ENCODE measurements at regions not wholly inside any gene's neighbourhood (a gene's known extent, or its start where the extent isn't known, plus 50 kb on each side); places are given as distances from the start of the nearest gene placed in this dataset.

GRCh38 chr3:72137865-72138861 lies 353.2 kb upstream of the PROK2 start:
- DNase-seq (ENCODE audit: low read depth in 4 of 4, low spot score in 3 of 4), result no peak

- no peak for DNase-seq (ENCODE audit: low read depth in 4 of 4, low spot score in 3 of 4)
Measured at GRCh38 chr3:72135636-72136035, 350.7 kb upstream of the PROK2 start.

DNA sequence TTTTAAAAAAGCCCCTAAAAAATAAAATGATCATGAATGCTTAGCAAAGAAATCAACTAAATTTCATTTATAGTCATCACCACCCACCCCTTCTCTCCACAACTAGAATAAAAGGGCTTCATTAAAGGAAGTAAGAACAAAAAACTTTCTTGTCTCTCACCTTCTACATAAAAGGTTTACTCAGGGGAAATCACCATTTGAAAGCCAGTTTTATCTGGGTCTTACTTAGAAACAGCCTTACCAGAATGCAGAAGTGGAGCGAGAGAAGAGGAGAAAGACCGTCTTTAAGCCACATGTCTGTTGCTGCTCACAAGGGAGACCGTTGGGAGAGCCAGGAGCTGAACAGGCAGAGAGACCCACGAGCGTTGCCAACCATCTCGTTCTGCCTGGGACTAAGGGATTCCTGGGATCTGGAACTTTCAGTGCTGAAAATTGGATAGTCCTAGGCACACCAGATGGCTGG lies 350.1 kb upstream of the PROK2 start:
- DNase-seq (ENCODE audit: low read depth in 4 of 4, low spot score in 3 of 4), result no peak

DNA sequence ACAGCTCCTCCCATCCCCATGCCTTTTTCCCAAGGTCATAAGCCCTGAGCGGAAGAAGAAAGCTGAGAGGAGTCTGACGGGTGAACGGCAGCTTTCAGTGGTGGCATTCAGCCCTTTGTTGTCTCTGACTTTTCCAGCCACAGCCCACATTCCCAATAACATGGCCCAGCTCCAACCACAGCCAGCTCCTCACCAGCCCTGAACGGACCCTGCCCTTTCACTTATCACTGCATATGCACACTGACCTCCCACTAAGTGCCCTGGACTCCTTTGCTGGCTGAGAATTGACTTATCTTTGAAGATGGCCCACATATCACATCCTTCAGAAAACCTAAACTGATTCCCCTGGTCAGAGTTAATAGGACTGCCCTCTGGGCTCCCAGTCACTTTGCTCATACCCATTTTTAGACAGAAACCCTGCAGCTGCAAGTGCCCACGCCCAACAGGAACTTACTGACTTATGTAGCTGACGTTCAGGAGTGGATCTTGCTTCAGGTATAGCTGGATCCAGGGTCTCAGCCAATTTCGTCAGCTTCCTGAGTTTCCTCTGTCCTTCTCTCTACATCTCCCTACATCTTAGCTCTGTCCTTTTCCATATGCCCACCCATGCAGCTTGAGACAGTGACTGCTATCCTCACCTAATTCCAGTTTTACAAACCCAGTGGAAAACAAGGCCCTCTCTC lies 348.5 kb upstream of the PROK2 start:
- no peak for DNase-seq (ENCODE audit: low read depth in 4 of 4, low spot score in 3 of 4)

DNA sequence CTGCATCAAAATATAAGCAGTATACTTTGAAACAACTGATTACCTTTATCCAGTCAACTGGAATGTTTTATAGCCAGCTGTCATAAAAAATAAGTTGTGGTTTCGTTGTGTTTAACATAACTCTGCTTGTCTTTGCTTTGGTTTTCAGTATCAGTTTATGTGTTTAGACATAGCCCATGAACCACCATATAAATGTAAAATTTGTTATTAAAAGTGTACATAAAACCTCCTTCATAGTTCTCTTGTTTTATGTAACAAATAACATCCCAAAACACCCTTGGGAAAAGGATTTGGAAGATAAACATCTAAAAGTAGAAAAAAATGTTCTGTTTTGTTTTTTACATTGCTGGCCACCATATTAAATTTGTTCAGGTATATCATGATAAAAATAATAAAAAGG lies 347.0 kb upstream of the PROK2 start:
- DNase-seq (ENCODE audit: low read depth in 4 of 4, low spot score in 3 of 4), result no peak

DNA sequence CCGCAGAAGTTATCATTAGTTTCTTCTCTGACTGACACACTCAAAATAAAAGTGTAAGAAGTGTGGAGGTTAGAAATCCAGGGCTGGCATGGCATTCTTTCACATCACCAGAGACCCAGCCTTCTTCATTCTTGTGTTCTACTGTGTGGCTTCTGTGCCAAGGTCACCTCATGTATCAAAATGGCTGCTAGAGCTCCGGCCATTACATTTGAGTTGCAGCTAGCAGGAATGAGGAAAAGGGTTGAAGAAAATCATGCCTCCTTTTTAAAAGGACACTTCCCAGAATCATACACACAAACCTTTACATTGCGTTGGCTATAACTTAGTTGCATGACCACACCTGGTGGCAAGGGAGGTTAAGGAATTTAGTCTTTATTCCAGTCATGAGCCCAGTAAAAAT lies 345.6 kb upstream of the PROK2 start:
- DNase-seq (ENCODE audit: low read depth in 4 of 4, low spot score in 3 of 4), result no peak

- DNase-seq (ENCODE audit: low read depth in 4 of 4, low spot score in 3 of 4), result no peak
Measured at GRCh38 chr3:72129501-72130094, 344.6 kb upstream of the PROK2 start.

DNA sequence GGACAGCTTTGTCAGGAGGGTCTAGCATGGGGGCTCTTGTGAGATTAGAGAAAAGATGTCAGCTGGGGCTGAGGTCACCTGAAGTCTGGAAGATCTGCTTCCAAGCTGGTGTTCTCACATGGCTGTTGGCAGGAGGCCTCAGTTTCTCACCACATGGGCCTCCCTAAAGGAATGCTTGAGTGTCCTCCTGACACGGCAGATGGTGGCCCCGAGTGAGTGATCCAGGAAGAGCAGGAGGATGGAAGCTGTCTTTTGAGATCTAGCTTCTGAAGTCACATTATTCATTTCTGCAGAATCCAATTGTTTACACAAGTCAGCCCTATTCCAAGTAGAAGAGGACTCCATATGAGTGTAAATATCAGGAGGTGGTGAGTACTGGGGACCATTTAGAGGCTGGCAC lies 344.0 kb upstream of the PROK2 start:
- no peak for DNase-seq (ENCODE audit: low read depth in 4 of 4, low spot score in 3 of 4)

- no peak for DNase-seq (ENCODE audit: low read depth in 4 of 4, low spot score in 3 of 4)
Measured at GRCh38 chr3:72127844-72128243, 342.9 kb upstream of the PROK2 start.

GRCh38 chr3:72127224-72127612 lies 342.3 kb upstream of the PROK2 start:
- DNase-seq (ENCODE audit: low read depth in 4 of 4, low spot score in 3 of 4), result no peak

DNA sequence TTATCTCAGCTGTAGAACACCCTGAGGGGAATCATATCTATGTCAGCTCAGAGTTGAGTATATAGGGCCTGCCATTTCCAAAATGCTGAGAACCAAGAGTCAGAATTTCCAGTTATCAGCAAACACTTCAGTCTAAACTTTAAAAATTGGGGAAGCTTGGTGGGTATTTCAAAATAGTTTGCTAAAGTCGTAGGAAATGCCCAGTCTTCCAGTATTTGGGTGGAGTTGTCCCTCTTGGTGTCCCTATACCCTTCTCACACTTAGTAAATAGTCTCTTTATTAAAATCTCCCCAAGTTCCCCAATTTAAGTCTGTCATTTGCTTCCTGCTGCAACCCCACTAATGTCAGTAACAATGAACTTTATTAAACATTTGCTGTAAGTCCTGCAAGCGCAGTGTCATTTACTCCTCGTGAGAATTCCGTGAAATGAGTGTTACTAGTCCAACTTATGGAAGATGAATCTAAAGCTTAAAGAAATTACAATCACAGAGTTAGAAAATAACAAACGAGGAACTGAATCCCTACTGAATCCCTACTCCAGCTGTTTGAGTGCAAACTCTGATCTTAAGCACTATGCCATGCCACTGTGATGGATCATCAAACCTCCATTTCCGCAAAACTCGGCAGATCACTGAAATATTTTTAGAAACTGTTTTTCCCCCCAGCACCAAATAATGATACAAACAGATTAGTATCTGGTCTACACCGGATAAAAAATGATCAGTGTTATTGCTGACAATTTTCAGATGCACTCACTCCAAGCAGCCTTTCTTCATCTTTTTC lies 341.7 kb upstream of the PROK2 start:
- DNase-seq (ENCODE audit: low read depth in 4 of 4, low spot score in 3 of 4), result no peak

- no peak for DNase-seq (ENCODE audit: low read depth in 4 of 4, low spot score in 3 of 4)
Measured at GRCh38 chr3:72123908-72124441, 339.0 kb upstream of the PROK2 start.

- no peak for DNase-seq (ENCODE audit: low read depth in 4 of 4, low spot score in 3 of 4)
Measured at GRCh38 chr3:72120806-72121778, 336.1 kb upstream of the PROK2 start.

- DNase-seq (ENCODE audit: low read depth in 4 of 4, low spot score in 3 of 4), result no peak
Measured at GRCh38 chr3:72120039-72120438, 335.1 kb upstream of the PROK2 start.

- no peak for DNase-seq (ENCODE audit: low read depth in 4 of 4, low spot score in 3 of 4)
Measured at GRCh38 chr3:72118628-72119027, 333.7 kb upstream of the PROK2 start.

- no peak for DNase-seq (ENCODE audit: low read depth in 4 of 4, low spot score in 3 of 4)
Measured at GRCh38 chr3:72116226-72116625, 331.3 kb upstream of the PROK2 start.

- no peak for DNase-seq (ENCODE audit: low read depth in 4 of 4, low spot score in 3 of 4)
Measured at GRCh38 chr3:72115307-72115706, 330.4 kb upstream of the PROK2 start.

DNA sequence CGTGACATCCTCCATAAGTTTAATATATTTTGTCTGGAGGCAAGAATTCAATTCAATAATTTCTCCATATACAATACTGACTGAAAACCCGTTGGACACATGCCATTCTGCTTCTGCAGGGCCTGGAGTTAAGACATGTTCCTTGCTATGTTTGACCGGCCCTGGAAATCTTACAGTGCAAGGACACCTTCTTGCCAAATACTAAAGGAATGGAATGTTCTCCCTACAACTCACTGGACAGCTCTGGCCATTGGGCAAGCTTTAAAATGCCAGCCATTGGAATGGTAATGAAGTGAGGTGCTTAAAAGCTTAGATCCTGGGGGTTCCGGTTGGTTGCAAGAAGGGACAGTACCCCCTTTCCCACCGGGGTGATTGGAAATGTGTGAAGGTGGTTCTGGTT lies 329.8 kb upstream of the PROK2 start:
- no peak for DNase-seq (ENCODE audit: low read depth in 4 of 4, low spot score in 3 of 4)

DNA sequence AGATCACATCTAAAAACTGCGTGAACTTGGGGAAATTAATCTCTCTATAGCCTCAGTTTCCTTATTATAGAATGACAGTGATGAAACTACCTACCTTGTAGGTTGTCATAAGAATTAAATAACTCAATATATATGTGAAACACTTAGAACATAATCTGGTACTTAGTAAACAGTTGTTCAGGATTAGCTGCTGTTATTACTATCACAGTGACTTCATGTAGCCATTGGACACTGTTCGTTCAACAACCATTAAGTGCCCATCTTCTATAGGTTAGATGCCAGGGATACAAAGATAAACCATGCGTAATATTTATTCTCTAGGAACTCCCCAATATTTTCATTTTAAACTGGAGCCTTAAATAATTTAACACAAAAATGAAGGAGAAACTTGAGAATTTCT lies 329.0 kb upstream of the PROK2 start:
- no peak for DNase-seq (ENCODE audit: low read depth in 4 of 4, low spot score in 3 of 4)

All from left renal pelvis (tissue), 4 donors.